ENCODE measurements at regions not wholly inside any gene's neighbourhood (a gene's known extent, or its start where the extent isn't known, plus 50 kb on each side); places are given as distances from the start of the nearest gene placed in this dataset.
A peak's percentile ranks its signal among the peaks of the same experiment; 100 is the strongest.
"Not testable (repeated sequence)": the region's sequence is repeated elsewhere in the genome, so short reads cannot be mapped to it uniquely, and the experiment has no call there.

DNA sequence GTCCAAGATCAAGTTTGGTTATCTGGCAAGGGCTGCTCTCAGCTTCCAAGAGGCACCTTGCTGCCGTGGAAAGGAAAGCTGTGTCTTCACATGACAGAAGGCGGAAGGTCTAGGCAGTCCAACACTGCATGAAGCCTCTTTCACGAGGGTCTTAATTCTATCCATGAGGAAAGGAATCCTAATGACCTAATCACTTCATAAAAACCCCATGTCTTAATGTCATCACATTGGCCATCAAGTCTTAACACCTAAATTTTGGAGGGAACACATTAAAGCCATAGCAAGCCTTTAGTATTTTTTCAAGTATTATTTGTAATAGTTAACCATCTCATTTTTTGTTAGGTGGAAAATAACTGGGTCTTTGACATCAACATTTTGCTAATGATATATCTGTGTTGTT, 858.3 kb downstream of the FLRT2 start:
- DNase-seq (ENCODE audit: low spot score) = no peak

DNA sequence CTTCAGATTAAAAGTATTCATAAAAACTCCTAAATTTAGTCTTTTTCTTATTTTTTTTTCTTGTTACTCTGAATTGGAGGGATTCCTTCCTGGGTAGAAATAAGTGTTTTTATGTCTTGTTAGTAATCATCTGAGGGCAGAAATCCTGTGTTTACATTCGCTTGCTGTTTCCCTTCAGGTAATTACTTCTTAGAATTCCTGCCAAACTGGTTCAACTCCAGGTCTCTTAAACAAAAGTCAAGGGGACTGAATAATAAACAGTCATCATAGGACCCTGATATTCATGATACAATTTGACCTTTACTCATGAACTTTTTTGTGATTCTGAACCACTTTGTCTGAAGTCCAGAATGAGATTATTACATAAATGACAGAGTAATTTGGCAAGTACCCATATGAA, 843.9 kb downstream of the FLRT2 start:
- DNase-seq (ENCODE audit: low spot score) = no peak

DNA sequence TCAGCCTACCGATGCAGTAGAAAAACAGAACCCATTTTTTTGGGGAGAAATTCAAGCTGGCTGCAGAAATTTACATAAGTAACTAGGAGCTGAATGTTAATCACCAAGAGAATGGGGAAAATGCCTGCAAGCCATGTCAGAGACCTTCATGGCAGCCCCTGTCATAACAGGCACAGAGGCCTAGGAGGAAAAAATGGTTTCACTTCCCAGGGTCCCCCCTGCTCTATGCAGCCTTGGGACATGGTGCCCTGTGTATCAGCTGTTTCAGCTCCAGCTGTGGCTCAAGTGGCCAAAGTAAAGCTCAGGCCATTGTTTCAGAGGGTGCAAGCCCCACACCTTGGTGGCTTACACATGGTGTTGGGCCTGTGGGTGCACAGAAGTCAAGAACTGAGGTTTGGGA, 842.5 kb downstream of the FLRT2 start:
- no peak for DNase-seq (ENCODE audit: low spot score)

DNA sequence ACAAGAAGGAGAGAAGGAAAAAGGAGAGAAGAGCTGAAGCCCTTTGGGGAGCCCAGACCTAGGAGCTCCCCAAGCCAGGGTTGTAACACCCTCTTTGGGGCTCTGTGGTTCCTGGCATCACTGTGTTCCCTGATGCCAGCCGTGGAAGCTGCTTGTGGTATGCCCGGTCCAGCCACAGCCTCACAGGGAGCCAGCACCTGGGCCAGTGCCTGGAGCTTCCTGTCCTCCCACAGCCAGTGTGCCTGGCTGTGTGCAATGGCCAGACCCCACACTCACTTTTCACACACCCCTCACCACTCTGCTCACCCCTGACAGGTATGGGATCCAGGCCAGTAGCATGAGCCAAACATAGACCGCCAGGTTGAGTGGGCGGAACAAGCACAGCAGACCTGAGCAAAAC, 834.7 kb downstream of the FLRT2 start:
- no peak for DNase-seq (ENCODE audit: low spot score)

DNA sequence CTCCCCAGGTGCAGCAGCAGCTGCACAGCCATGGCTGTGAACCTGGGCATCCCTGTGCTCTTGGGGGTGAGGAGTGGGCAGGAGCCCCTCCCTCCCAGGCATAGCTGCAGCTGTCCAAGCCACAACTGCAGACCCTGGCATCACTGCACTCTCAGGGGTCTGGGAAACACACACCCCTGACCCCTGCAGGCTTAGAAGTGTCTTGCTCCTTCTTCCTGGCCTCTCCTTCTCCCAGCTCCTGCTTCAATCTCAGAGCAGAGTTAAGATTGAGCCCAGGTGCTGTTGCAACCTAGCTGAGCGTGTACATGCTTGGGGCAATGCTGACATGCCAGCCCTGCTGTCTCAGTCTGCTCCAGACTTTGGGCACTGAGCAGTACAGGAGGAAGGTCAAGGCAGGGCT, 833.6 kb downstream of the FLRT2 start:
- DNase-seq (ENCODE audit: low spot score) = no peak

DNA sequence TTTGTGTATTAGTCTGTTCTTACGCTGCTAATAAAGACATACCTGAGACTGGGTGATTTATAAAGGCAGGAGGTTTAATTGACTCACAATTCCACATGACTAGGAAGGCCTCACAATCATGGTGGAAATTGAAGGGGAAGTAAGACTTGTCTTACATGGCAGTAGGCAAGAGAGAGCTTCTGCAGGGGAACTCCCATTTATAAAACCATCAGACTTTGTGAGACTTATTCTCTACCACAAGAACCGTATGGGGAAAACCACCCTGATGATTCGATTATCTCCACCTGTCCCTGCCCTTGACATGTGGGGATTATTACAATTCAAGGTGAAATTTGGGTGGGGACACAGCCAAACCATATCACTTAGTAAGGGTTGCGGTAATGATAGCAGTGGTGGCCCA, 833.1 kb downstream of the FLRT2 start:
- no peak for DNase-seq (ENCODE audit: low spot score)

DNA sequence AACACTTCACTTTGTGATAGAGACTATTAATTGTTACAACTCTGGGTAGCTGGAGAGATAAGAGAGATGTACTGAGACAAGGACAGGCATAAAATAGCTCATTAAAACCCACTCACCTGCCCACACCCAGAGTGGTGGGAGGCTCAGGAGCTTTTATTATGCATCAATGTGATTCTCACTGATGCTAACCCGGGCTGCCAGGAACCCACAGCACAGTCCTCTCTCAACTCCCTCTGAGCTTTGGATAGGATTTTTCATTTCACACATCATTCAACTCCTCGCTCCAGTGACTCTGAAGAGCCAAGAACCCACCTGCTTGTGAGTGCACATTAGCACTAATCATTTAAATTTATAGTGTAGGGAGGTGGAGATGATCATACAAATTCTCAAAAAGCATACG, 827.9 kb downstream of the FLRT2 start:
- DNase-seq (ENCODE audit: low spot score) = no peak

DNA sequence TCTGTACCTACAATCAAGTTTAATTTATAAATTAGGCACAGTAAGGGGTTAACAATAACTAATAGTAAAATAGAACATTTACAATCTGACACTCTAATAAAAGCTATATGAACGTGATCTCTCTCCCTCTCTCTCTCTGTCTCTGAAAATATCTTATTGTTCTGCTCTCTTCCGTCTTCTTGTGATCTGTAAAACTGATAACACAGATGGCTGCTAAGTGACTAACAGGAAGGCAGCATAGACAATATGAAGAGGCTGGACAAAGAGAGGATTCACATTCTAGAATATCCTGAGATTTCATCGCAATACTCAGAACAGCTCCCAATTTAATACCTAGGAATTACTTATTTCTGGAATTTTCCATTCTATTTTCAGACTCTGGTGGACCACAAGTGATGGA, 827.2 kb downstream of the FLRT2 start:
- no peak for DNase-seq (ENCODE audit: low spot score)

DNA sequence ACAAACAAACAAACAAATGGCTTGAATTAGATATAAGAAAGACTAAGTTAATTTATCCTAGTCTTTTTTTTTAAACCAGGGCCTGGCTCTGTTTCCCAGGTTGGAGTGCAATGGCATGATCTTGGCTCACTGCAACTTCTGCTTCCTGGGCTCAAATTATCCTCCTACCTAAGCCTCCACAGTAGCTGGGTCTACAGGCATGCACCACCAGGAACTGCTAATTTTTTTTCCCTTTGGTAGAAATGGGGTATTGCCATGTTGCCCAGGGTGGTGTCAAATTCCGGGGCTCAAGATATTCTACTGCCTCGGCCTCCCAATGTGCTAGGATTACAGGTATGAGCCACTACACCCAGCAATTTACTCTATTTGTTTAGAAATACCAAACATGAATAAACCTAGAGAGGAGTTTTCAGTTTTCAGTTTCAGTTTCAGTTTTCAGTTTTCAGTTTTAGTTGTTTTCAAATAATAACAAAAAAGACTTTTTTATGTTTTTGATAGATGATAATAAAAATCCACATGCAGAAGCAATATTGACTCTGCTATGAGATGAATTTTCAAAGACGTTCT, 817.0 kb downstream of the FLRT2 start:
- no peak for DNase-seq (ENCODE audit: low spot score)

DNA sequence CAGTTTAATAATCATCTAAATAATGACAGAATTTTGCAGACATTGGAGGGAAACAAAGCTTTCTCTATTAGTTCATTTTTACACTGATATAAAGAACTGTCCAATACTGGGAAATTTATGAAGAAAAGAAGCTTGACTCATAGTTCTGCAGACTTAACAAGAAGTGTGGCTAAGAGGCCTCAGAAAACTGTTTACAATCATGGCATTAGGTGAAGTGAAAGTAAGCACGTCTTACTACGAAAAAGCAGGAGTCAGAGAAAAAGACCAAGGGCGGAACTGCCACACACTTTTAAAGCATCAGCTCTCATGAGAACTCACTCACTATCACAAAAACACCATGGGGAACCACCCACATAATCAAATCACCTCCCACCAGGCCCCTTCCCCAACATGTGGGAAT, 804.4 kb downstream of the FLRT2 start:
- DNase-seq (ENCODE audit: low spot score) = no peak

DNA sequence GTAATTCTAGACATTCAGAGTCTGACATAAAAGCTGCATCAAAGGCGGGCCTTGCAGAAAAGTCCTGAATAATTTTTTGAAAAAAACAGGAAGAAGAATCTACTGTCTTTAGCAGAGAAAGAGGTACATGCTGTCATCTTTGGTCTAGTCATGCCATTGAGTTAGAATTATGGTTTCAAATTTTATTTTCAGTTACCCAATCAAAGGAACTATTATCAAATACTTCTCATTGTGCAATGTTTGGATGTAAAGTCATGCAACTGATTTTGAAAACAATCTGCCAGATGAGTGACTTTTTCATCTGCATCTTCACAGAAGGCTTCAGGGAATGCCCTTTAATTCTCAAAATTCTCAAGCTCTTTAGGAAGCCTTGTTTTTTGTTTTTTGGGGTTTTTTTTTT, 803.5 kb downstream of the FLRT2 start:
- DNase-seq (ENCODE audit: low spot score) = no peak

DNA sequence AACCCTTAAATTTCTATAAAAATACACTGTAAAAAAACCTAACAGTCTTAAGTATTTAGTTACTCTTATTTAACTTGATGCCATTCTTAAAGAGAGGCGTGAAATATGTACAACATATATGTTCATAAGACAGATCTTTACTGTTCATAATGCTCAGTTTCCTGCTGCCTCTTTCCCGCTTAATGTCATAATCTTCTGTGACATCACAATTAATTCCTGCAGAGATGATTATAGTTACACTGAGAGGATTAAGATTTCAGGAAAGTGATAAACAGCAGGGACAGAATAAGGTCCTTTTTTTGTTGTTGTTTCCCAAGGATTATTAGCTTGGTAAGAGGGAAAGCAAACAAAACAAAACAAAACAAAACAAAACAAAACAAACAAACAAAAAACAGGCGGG, 801.4 kb downstream of the FLRT2 start:
- DNase-seq (ENCODE audit: low spot score) = no peak

DNA sequence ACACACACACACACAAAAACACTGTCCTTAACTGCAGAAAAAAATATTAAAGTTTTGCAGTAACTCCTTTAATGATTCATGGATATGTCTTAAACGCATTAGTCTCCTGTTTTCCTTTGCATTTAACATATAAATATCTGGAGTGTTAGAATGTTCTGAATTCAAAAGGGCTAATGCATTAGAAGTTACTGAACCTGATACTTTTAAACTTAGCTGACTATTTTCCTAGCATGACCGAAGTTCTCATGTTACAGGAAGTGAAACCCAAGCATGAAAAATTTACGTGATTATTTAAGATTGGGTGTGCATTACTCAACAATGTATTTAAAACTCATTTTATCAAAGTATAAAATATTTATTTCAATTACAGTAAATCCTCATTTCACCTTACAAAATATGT, 791.2 kb downstream of the FLRT2 start:
- no peak for DNase-seq (ENCODE audit: low spot score)

DNA sequence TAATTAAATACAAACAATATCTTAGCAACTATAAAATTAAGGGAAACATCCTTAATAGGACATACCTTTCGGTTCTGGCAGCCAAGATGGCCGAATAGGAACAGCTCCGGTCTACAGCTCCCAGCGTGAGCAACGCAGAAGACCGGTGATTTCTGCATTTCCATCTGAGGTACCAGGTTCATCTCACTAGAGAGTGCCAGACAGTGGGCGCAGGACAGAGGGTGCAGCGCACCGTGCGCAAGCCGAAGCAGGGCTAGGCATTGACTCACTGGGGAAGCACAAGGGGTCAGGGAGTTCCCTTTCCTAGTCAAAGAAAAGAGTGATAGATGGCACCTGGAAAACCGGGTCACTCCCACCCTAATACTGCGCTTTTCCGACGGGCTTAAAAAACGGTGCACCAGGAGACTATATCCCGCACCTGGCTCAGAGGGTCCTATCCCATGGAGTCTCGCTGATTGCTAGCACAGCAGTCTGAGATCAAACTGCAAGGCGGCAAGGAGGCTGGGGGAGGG, 782.3 kb downstream of the FLRT2 start:
- not testable (repeated sequence) for DNase-seq (ENCODE audit: low spot score)

DNA sequence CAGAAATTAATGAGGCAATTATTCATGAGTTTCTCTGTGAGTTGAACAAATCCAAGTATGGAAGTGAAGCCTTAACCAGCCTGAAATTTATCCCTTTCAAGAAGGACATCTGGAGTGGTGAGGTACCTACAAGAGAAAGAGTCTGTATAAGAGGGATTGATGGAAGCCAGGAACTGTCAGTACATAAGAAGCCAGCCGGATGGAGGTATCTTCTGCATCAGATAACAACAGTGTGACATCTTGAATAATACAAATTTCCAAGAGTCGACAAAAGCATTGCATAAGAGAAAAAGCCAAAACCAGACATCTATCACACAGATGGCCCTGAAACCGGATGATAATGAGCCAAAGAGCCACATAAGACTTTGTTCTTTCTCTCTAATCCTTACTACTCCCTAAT, 781.2 kb downstream of the FLRT2 start:
- DNase-seq (ENCODE audit: low spot score) = no peak

DNA sequence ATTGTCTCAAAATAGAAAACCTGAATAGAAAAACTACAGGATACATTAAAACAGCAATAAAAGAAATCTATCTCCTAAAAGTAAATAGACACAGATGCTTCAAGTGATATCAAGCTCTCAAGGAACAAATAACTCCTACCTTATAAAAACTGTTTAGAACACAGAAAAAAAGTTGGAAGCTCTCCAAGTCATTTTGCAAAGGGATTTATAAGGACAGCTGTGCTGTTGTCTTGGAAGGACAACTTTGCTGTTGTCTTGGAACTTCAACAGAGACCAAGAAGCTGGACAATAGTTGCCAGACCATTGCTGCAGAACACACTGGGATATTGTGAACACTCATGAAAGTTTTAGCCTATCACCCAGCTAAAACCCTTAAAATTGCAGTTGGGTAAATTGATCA, 780.7 kb downstream of the FLRT2 start:
- no peak for DNase-seq (ENCODE audit: low spot score)

DNA sequence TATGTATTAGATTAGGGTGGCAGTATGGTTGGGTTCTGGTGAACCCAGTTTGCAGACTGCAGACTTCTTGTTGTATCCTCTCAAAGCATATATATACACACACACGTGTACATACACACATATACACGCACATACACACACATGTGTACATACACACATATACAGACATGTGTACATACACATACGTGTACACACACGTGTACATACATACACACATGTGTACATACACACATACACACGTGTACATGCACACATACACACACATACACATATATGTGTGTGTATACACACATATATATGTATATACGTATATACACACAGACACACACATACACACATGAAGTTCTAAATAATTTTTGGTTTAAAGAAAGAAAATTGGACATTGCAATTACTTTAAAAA, 780.2 kb downstream of the FLRT2 start:
- DNase-seq (ENCODE audit: low spot score) = no peak

DNA sequence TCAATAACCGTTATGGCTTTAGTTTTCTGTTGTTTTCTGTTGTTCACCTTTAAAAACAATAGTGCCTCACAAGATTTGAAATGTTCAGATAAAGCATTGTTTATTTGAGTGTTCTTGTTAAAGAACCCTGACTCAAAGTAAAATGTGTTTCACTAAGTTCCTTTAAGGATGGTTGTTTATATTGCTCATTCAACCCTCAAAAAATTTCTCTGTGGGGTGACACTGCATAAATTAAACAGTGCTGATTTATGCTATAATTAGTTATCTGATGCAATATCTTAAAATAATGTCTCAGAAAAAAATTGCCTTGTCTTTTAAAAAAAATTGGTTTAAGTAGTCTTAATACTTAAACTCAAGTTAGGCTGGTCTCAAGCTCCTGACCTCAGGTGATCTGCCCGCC, 775.1 kb downstream of the FLRT2 start:
- DNase-seq (ENCODE audit: low spot score) = no peak

DNA sequence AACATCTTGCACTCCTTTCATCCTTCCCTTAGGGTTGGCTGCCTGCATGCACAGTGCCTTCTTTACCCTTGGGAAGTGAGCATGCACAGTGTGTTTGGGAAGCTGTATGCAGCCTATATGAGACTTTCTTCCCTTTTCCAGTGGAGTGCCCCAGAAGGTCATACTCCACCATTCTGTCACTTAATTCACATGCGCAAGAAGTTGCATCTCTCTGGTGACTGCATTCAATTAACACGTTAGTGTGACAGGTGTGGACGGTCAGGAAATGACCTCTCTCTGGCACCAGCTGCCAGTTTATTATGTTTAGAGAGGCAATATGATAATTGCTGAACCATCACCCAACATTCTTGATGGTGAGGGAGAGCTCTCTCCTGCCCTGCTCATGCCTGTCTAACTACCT, 770.0 kb downstream of the FLRT2 start:
- no peak for DNase-seq (ENCODE audit: low spot score)

DNA sequence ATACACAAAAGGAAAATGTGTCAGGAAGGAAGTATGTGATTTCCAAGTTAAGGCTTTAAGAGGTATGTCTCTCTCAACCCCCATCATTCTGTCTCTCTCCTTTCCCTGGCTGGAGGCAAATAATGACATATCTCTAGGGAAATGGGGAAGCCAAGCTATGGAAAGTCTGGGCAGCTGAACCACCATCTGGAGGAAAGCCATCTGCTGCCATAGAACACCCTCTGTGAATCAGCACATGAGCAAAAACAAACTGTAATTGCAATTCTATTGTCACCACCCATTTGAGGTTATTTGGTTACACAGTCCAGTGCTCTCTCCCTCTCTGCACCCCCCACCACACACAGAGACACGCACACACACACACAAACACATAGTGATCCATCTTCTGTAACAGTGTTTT, 766.2 kb downstream of the FLRT2 start:
- DNase-seq (ENCODE audit: low spot score) = peak; percentile 3

DNA sequence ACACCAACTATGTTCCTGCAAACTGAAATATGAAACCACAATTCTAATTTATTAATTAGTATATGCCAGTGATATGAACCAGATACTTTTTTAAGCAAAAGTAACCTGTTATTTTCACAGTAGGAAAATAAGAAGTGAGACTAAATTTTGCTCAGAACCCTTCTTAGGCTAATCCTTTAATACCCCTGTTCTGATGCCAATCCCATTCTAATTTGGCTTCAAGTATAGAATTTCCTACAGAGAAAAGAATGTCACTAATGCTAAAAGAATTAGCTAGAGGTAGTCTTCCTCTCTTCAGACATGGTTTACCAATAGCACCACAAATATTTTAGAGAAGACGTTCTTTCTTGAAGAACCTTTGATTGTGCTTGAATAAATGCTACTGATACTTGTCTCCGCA, 758.4 kb downstream of the FLRT2 start:
- no peak for DNase-seq (ENCODE audit: low spot score)

DNA sequence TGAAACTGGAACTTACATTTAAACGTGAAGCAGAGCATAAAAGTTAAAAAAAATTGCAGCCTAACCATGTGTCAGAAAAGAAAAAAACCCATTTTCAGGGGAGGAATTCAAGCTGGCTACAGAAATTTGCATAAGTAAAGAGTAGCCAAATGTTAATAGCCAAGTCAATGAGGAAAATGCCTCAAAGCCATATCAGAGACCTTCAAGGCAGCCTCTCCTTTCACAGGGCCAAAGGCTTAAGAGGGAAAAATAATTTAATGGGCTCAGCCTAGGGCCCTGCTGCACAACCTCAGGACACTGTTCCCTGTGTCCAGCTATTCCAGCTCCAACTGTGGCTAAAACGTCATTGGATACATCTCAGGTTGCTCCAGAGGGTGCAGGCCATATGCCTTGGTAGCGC, 749.5 kb downstream of the FLRT2 start:
- no peak for DNase-seq (ENCODE audit: low spot score)

DNA sequence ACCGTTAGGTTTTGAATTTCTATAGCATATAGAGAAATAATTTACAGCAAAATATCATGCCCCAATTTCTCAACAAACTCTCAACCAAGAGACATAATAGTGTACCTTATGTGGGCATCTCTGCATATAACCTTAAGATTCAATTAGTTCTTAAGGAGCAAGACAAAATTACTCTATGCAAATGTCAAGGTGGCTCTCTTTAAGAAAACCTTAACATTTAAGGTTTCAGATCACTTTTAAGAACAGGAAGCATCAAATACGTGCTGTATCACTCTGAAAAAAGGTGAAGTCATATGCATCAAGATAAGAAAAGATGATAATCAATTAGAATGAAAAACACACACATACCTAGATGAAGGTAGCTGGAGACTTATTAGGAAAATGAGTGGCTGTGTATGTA, 728.0 kb downstream of the FLRT2 start:
- DNase-seq (ENCODE audit: low spot score) = no peak

DNA sequence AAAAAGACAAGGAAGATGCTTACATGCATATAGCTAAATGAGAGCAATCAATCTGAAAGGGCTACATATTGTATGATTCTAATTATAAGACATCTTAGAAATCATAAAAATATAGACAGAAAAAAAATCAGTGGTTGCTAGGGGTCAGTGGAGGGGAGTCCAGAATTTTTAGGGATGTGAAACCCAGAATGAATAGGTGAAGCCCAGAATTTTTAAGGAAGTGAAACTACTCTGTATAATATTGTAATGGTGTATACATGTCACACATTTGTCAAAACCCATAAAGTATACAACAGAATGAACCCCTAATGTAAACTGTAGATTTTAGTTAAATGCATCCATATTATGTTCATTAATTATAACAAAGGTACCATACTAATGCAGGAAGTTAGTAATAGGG, 713.2 kb downstream of the FLRT2 start:
- DNase-seq (ENCODE audit: low spot score) = no peak

DNA sequence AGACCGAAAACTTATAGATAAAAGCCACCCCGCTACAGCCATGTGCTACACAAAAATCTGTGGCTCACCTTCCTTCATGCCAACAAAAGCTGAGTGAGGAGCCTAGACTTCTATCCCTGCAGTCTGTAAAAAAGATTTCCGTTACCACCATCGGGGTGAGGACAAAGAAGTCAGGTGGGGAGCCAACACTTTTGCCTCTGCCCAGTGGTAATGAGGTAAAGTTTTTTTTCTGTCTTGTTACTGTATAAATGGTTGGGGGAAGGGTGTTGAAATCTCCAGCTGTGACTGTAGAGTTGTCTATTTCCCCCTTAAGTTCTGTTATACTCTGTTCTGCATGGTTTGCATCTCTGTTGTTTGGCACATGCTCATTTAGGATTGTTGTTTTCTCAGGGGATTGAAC, 707.8 kb downstream of the FLRT2 start:
- no peak for DNase-seq (ENCODE audit: low spot score)
